HG03095 (cell line): ENCODE measurements at regions not wholly inside any gene's neighbourhood (a gene's known extent, or its start where the extent isn't known, plus 50 kb on each side); places are given as distances from the start of the nearest gene placed in this dataset.

ENCODE experiments used
- ATAC-seq: cut with Tn5 transposase; IDR thresholded peaks from one replicate; pipeline ENCODE4 v1.9.1; 2021; ENCODE audit warnings: moderate library complexity; ENCODE audit not compliant: unreplicated experiment

DNA sequence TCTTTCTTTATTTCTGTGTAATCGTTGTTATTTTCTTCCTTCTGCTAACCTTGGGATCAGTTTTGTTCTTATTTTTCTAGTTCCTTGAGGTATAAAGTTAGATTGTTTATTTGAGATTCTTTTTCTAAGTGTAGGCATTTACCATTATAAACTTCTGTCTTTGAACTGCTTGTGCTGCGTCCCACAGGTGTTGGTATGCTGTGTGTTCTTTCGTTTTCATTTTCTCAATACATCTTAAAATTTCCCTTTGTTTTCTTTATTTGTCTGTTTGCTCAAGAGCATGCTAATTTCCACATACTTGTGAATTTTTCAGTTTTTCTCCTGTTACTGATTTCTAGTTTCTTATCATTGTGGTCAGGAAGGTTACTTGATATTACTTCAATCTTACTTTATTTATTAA is 873.8 kb upstream of the GCFC2 start:
- no peak for ATAC-seq

DNA sequence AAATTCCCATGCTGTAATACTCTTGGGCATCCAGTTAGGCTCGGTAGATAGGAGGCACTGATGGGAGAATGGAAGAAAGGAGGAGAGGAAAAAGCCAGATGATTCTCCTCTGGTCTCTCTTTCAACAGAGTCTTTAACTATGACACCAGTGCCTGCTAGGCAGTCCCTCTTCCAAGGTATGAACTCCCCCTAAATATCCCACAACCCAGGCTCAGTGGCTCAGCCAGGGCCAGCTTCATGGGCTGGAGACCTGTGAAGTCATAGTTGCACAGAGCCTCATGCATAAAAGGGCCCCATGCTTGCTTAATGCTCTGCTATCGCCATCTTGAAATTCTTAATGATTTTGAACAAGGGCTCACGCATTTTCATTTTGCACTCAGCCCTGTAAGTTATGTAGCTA is 869.2 kb upstream of the GCFC2 start:
- ATAC-seq = no peak

DNA sequence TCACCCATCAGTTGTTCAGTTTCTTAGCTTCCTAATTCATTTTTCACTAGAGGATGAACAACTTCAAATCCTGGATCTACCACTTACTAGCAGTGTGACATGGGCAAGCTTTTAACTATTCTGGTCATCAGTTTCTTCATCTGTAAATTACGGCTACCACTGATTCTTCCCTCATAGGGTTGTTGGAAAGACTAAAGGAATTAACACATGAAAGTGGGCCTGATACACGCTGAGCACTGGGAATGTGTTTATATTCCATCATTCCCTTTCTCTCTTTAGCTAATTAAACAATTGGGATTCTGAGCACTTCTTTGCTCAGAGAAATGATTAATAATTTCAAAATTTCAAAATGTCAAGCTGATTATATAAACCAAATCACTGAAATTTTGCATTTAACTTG is 862.3 kb upstream of the GCFC2 start:
- ATAC-seq = no peak

DNA sequence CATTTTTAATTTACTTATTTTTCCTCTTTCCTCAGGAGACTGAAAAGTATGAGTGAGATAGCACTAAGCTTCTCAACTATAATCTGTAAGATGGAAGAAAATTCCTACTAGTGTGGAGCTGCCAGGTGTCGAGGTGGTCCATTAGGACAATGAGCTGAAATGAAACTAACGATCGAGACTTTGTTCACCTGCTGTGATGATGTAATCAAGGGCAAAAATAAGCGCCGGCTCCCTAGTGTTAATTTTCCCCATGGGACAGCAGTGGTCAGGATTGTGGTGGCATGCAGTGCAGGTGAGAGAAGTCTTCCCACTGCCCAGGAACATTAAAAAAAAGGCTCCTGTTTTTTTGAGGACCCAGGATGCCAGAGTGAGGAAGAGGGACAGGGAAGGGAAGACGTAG is 859.1 kb upstream of the GCFC2 start:
- ATAC-seq = no peak

DNA sequence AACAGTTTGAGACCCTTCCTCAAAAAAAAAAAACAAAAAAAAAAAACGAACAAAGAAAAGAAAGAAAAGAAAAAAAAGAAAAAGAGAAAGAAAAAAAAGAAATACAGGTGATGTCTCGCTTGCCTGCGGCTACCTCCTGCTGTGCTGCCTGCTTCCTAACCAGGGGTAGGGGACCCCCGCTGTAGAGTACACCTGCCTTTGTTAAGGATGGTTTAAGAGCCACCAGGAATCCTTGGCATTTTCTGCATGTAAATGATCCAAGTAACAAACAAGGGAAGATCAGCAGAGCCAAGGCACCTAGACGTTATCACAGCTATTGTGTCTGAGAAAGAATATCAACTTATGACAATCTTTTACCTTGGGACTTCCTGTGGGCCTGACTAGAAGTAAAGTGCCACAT is 856.8 kb upstream of the GCFC2 start:
- no peak for ATAC-seq

DNA sequence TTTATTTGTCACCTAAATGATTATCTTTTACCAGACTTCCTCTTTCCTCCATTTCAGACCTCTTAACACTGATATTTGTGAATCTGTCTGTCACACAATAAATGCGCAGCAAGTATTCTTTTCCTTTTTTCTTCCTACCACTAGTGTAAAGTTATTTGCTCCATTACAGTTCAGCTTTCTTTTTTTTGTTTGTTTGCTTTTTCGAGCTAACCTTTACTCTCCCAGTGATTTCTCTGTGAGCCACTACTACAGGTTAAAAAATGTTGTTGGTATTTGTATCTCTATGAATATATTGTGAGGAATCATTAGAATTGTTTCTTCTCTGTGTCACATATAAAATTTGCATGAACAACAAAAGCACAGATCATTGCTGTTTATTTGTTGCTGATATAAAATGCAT is 854.0 kb upstream of the GCFC2 start:
- ATAC-seq = no peak

DNA sequence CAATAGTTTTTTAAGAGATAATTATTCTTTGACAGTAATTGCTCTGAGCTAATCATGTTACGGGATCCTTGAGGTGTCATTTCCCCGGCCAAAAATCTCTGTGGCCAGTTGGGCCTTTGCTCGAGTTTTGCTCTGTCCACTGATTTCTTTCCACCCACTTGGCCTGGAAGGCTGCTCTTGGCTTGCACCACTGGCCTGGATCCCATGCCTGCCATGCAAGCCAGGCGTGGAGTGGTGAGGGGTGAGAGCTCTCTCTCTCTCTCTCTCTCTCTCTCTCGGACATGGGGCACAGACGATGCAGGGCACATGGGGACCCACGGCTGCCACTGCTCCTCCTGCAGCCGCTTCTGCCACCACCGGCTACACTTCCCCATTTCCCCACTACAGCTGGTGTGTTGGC is 853.0 kb upstream of the GCFC2 start:
- no peak for ATAC-seq

DNA sequence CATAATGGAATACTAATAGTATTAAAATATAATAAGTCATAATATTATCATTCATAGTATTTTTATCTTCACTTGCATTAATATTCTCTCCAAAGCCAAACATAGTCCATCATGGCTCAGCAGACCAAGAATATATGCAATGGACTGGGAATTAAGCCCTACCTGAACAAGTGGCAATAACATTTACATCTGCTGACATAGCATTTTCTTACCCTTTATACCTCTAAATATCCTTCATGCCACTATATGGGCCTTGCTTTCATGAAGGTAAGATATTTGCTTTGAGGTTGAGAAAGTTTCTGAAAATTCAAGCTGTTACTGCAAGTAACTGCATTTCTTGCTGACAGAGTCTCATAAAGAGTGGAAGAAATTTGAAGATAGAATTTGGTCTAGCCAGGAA is 847.4 kb upstream of the GCFC2 start:
- ATAC-seq = no peak

DNA sequence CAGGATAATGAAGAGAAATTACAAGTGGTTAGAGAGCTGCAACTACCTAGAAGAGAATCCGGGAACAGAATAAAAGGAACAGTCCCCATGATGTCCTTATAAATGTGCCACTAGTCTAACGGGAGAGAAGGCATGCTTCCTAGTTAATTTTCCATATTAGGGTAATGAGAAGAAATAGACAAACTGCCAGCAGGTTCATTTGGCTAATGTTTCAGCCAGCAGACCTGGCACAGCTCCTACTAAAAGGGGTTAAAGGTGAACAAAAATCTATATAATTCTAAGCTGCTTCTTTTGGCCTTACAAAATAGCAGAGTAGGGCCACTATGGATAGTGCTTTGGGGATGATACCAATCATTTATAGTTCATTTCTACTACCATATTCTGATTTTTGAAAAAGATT is 845.3 kb upstream of the GCFC2 start:
- no peak for ATAC-seq

DNA sequence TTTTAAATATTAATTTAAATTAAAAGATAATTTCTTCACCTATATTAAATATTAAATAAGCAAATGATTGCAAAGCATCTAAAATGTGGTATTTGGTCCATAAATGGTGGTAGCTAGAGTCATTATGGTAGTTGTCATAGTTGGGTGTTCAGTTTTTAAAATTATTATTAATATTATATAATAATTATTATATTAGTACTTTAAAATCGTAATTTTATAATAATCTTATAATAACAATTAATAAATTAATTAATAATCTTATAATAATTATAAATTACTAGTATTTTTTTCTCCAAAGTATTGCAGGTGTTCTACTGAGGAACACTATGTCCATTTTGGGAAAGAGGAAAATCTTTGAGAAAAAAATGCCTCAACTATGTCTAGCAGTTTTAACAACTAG is 835.5 kb upstream of the GCFC2 start:
- no peak for ATAC-seq

DNA sequence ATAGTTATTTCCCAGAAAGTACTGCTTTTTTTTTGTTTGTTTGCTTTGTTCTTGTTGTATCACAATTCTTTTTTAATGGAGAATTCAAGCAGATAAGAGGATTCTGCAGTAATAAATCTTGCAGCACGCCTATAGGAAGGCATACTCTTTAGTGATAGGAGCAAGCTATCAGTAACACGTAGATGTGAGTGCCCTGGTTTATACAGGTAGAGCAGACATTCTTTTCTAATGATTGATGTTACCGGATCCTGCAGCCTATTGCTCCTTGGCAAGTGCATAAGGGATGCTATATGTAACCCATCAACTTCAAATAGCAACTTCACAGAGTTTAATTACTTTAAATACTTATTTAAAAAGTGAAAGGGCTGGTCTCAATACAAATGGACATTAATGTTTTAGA is 834.2 kb upstream of the GCFC2 start:
- no peak for ATAC-seq

DNA sequence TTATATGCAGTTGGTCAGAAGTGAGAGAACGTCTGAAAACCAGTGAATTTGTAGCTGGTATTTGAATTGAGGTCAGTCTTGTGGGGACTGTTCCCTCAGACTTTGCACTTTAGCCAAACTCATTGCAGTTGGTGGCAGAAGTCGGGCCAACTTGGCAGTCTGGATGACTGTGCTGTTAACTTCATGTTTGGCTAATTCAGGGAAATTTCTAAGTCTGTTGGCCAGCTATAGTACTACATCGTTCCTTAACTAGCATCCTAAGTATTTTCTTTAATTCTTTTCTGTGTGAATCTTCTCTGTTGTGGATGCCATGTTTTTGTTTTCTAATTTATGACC is 806.8 kb upstream of the GCFC2 start:
- no peak for ATAC-seq

DNA sequence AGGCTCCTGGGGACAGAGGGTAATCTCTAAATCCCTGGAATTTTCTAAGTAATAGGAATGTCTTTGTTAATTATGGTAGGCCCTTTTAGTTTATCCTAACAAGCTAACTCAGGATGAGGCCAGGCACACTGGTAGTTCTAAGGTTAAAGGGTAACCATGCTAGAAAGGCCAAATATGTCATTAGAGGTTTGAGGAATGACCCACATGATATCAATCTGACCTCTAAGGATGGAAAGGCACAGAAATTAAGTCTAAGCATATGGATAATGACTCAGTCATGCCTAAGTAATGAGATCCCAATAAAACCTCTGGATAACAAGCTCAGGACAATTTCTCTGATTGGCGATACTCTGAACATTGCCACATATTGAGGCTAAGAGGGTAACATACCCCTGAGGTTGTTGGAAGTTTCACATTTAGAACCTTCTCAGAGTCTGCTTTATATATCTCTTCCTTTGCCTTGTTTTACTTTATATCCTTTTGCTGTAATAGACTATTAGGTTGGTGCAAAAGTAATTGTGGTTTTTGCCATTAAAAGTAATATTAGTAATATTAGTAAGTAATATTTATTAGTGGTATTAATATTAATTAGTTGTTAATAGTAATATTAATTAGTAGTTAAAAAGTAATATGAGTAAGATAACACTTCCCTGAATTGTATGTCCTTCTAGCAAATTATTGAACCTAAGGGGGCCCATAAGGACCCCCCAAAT is 806.3 kb upstream of the GCFC2 start:
- ATAC-seq = no peak

DNA sequence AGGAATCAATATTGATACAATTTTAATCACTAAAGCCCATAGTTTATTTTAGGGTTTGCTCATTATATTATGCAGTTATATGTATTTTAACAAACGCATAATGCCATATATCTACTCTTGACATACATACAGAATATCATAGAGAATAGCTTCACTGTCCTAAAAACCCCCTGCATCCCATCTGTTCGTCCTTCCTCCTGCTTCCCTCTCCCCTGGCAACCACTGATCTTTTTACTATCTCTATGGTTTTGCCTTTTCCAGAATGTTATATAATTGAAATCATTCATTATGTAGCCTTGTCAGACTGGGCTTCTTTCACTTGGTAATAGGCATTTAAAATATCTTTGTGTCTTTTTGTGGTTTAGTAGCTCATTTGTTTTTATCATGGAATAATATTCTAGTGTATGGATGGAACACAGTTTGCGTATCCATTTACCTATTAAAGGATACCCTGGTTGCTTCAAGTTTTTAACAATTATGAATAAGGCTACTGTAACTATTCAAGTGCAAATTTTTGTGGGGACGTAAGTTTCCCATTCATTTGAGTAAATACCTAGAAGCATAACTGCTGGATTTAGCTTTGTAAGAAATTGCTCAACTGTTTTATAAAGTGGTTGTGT is 801.6 kb upstream of the GCFC2 start:
- ATAC-seq = no peak

DNA sequence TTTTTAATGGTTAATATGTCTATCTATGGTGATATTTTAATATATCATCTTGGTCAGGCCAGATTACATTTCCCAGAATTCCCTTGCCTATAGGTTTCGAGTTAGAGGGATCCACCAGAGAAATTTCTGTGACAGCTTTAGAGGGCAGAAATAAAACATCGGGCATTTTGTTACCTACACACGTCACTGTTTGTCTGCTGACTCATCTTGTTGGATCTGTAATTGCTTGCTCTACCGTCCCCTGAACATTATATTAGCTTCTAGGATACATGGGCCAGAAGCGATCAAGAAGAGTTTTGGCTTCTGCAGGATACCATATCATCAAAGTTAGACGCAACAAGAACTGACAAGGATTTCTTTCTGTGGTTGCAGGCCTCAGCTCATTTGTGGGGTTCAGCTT is 795.8 kb upstream of the GCFC2 start:
- ATAC-seq = no peak

DNA sequence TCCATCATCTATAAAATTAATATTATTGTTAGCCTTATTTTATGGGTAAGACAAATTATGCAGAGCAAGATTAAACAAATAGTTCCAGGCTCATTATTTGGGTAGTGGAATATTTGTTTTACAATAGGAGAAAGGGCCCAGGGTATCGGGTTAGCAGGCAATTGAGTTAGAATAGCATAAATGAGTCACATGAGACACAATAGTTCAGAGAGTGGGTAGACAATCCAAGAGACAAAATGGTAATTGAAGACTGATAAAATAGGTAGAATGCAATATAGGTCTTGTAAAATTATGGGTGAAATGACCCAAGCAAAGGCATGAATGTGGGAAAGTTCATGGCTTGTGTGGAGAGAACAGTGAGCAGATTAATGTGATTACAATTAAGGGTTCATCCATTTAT is 790.9 kb upstream of the GCFC2 start:
- ATAC-seq = no peak

DNA sequence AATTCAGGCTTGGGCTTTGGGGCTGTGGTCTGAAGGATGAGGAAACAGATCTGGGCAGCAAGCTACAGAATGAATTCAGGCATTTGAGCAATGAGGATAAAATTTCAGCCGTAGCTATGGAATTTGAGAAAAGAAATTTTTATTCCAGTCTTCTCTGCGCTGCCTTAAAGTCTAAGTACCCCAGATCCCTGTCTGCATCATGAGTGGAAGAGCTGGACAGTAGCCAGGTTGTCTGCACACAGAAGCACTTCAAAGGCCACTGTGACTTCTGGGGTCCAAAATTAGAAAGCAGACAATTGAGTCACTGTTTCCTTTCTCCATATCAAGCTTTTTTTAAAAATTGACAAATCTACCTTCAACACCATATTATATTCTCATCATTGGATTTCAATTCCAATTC is 787.6 kb upstream of the GCFC2 start:
- ATAC-seq = no peak

DNA sequence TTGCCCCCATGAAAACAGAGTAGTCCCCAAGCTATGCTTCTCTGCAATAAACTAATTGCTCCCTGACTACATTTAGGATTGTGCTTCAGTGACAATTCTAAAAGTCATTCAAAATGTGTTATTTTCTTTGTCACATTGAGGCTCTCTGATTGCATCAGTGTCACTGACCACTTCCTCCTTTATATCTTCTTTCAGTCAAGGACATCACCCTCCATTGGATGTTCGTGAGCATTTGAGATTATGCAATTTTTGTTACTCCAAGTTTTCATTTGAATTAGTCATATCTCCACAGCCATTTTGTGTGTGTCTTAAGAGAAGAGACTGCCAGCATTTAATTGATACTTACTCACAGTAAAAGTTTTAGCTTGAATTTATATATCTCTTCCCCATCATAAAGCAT is 780.8 kb upstream of the GCFC2 start:
- no peak for ATAC-seq

DNA sequence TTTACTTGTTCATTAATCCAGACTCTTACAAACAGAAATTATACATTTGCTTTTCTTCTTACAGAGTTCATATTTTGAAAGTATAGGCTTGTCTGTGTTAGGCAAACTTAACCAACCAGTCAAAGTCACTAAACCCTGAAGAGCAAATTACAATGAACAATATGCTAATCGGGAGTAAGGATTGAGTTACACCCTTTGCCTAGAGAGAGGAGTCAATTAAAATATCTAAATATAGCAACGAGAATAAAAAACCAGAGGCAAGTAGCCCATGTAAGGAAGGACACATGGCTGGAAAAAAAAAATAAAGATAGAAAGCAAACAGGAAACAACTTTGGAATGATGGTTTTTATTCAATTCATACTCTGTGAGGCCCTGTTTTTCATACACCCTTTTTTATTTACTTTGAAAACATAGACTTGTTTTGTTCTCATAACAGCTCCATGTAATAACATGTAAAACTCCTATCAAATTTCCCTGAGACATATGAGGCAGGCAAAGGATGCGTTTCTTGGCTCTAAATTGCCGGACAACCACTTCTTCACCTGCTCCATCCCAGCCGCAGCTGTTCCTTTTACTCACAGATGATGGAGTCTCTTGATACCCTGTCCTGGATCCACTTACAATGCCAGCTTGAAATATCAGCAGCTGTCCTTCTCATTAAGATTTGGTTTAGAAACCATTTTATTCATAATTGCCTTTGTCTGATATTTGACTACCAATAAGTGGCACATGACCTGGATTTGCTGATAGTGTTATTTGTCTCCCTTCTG is 767.7 kb upstream of the GCFC2 start:
- ATAC-seq = no peak

DNA sequence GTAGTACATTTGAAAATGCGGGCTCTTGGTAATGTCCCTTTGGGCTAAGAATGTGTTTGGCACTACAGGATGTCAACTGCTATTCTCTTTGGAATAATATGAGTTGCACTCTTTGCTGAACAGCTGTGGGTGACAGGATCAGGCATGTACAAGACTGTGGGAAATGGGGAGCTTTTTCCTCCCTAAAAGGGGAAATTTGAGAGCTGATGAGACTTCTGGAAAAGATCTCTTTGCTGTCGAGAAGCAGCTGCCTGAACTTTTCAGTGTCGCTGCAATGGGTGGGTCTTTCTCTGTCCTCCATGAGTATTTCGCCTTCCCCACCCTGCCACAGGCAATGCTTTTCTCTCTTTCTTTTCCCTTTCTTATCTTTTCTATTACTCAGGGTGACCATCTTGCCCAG is 762.2 kb upstream of the GCFC2 start:
- ATAC-seq = no peak

DNA sequence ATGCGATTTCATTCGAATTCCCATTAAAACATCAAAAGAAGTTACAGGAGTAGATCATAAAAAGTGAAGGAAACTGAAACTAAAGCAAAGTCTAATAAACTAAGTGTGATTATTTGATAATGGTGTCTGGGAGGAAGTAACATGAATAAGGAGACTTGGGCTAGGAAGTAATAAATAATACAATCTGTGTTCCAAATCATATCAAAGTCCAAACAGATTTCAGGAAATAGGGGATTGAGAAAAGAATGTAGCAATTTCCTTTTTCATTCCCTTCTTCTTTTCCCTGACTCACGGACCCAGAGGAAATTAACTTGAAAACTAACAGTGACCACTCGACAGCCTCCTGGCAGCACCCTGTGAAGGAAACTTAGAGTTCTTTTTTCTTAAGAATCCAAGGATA is 758.4 kb upstream of the GCFC2 start:
- no peak for ATAC-seq

DNA sequence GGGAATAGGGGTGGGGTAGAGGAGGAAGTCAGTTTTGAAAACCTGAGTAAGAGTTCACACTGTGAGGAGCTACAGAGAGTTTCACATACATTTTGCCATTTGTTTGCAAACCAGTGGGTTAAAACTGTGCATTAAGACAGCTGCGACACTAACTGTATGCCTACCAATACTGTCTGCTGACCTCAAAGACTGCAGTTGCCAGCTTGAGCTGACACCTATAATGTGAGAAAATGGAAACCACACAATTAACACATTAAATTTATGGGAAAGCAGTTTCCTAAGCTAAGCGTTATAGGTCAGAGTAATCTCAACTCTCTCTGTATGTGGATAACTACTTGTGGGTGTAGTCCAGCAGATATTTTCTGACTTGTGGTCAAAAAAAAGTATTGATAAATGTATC is 756.6 kb upstream of the GCFC2 start:
- no peak for ATAC-seq

DNA sequence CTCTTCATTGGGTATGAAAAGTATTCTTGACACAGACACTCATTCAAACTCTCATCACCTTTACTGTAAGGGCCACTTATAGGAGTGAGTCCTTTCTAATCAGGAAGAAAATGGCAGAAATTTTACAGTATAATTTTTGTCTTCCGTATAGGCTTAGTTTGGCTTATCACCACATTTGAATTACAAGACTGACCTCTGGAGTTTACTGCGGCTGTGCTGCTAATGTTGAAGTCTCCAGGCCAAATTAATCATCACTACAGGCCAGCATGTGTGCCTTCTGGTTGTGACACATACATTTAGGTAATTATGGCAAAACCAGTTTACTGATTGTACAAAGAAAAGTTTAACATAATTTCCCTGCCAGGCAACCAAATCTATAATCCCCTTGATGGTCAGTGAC is 753.6 kb upstream of the GCFC2 start:
- no peak for ATAC-seq
